ENCODE measurements at regions not wholly inside any gene's neighbourhood (a gene's known extent, or its start where the extent isn't known, plus 50 kb on each side); places are given as distances from the start of the nearest gene placed in this dataset.

DNA sequence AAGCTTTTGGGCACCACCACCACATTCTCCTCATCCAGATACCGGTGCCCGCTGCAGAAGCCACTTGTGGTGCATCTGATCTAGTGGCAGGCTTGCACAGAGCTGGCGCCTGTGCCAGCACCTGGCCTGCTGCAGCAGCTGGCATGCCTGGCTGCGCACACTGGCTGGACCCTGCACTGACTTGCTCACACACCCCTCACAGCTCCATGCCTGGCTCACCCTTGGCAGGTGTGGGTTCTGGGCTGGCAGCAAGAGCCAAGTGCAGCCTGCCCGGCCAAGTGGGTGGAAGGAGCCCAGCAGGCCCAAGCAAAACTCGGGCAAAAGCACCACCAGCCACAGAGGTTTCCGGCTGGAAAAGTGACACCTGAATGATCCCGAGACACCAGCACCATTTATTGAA is 315.7 kb upstream of the RRP15 start:
- no peak overlapping the region for H3K9ac ChIP-seq (ENCODE audit: extremely low read depth, low read length, poor library complexity, severe bottlenecking)
- H3K27ac ChIP-seq (ENCODE audit: low read depth, low read length) = no peak overlapping the region
- H3K36me3 ChIP-seq (ENCODE audit: control insufficient read depth, insufficient read depth, low read length) = no peaks in the 10 kb centered on the region
- Mint-ChIP-seq H3K27me3 (ENCODE audit: insufficient read depth) (no peaks in the 10 kb centered on the region), H3K4me3 (no peak overlapping the region), H3K4me1 (no peaks in the 10 kb centered on the region), H3K27ac (no peak overlapping the region), H3K36me3 (ENCODE audit: low read depth) (no peaks in the 10 kb centered on the region), H3K9me3 (peaks cover 9% of the 10 kb centered on the region)
- H3K4me3 ChIP-seq (ENCODE audit: low read length) = no peak overlapping the region
- H3K27me3 ChIP-seq (ENCODE audit: control insufficient read depth, insufficient read depth, low read length, poor library complexity, severe bottlenecking) = no peaks in the 10 kb centered on the region
- H3K4me1 ChIP-seq (ENCODE audit: control insufficient read depth, insufficient read depth, low read length) = no peaks in the 10 kb centered on the region
- WGBS, 2 experiments (ENCODE audit: insufficient coverage in 1 of 2, insufficient read length in 1 of 2) = 78 to 82% methylated on average over 6 to 8 of the region's 8 CpGs
- no peak for DNase-seq
- H3K9me3 ChIP-seq (ENCODE audit: control insufficient read depth, low read length) = no peaks in the 10 kb centered on the region
- TF ChIP-seq, protein P1, sequence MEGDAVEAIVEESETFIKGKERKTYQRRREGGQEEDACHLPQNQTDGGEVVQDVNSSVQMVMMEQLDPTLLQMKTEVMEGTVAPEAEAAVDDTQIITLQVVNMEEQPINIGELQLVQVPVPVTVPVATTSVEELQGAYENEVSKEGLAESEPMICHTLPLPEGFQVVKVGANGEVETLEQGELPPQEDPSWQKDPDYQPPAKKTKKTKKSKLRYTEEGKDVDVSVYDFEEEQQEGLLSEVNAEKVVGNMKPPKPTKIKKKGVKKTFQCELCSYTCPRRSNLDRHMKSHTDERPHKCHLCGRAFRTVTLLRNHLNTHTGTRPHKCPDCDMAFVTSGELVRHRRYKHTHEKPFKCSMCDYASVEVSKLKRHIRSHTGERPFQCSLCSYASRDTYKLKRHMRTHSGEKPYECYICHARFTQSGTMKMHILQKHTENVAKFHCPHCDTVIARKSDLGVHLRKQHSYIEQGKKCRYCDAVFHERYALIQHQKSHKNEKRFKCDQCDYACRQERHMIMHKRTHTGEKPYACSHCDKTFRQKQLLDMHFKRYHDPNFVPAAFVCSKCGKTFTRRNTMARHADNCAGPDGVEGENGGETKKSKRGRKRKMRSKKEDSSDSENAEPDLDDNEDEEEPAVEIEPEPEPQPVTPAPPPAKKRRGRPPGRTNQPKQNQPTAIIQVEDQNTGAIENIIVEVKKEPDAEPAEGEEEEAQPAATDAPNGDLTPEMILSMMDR (conservative IDR thresholded peaks at IDR 0.05) = no peak

DNA sequence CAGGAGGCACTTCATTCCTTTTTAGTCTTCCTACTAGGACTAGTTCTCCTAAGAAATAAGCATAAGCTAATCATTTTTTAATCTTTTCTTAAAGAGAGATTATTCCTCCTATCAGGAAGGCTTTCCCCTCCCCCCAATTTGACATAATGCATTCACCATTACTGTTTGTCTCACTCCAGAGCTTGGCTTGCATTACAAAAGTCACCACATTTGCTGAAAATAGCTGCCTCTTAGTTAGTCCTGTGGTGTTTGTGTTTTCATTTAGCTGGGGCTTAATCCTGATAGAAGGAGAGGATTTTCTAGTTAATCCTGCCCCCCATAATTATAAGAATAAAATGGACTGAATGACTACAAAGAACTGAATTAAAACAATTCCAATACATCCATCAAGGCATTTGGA is 307.1 kb upstream of the RRP15 start:
- H3K27ac ChIP-seq (ENCODE audit: low read depth, low read length) = no peak overlapping the region
- TF ChIP-seq, protein P1 (conservative IDR thresholded peaks at IDR 0.05) = no peak
- H3K27me3 ChIP-seq (ENCODE audit: control insufficient read depth, insufficient read depth, low read length, poor library complexity, severe bottlenecking) = no peaks in the 10 kb centered on the region
- DNase-seq = no peak
- H3K4me1 ChIP-seq (ENCODE audit: control insufficient read depth, insufficient read depth, low read length) = no peaks in the 10 kb centered on the region
- H3K27ac Mint-ChIP-seq = no peak overlapping the region
- H3K4me3 ChIP-seq (ENCODE audit: low read length) = no peak overlapping the region
- H3K9me3 Mint-ChIP-seq = no peaks in the 10 kb centered on the region
- H3K9ac ChIP-seq (ENCODE audit: extremely low read depth, low read length, poor library complexity, severe bottlenecking) = no peak overlapping the region
- H3K4me1 Mint-ChIP-seq = no peaks in the 10 kb centered on the region
- no peaks in the 10 kb centered on the region for H3K9me3 ChIP-seq (ENCODE audit: control insufficient read depth, low read length)
- H3K36me3 Mint-ChIP-seq (ENCODE audit: low read depth) = no peaks in the 10 kb centered on the region
- no peaks in the 10 kb centered on the region for H3K36me3 ChIP-seq (ENCODE audit: control insufficient read depth, insufficient read depth, low read length)
- H3K4me3 Mint-ChIP-seq = no peak overlapping the region
- no peaks in the 10 kb centered on the region for H3K27me3 Mint-ChIP-seq (ENCODE audit: insufficient read depth)

DNA sequence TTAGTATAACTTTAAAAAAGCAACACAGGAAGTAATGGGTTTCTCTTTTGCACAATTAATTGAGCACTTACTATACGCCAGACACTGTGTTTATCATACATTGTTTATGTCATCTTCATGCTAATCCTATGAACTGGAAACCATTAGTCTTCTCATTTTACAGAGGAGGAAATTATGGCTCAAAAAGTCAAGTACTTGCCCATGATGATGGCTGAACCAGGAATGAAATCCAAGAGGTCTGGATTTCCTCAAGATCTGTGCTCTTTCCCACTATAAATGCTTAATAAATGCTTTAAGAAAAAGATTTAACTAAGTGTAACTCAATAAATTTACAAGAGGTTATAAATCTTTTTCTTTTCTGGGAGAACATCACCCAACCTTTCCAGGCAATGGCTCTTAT is 303.7 kb upstream of the RRP15 start:
- no peaks in the 10 kb centered on the region for H3K27me3 Mint-ChIP-seq (ENCODE audit: insufficient read depth)

More for the DNA sequence above, 303.7 kb upstream of the RRP15 start:
- Histone ChIP-seq H3K27me3 (ENCODE audit: control insufficient read depth, insufficient read depth, low read length, poor library complexity, severe bottlenecking) (no peaks in the 10 kb centered on the region), H3K27ac (ENCODE audit: low read depth, low read length) (no peak overlapping the region), H3K4me3 (ENCODE audit: low read length) (no peak overlapping the region), H3K4me1 (ENCODE audit: control insufficient read depth, insufficient read depth, low read length) (no peaks in the 10 kb centered on the region), H3K9ac (ENCODE audit: extremely low read depth, low read length, poor library complexity, severe bottlenecking) (no peak overlapping the region), H3K36me3 (ENCODE audit: control insufficient read depth, insufficient read depth, low read length) (no peaks in the 10 kb centered on the region), H3K9me3 (ENCODE audit: control insufficient read depth, low read length) (no peaks in the 10 kb centered on the region)
- Mint-ChIP-seq H3K9me3 (no peaks in the 10 kb centered on the region), H3K4me1 (no peaks in the 10 kb centered on the region), H3K4me3 (no peak overlapping the region), H3K27ac (no peak overlapping the region), H3K36me3 (ENCODE audit: low read depth) (no peaks in the 10 kb centered on the region)
- 86% methylated on average over 1 of the region's 1 CpG; no CpG with 5 or more reads in 1 of the 2 experiments for WGBS, 2 experiments (ENCODE audit: insufficient coverage in 1 of 2, insufficient read length in 1 of 2)
- DNase-seq = no peak
- TF ChIP-seq, protein P1 (conservative IDR thresholded peaks at IDR 0.05) = no peak

Data from endodermal cell (in vitro differentiated cells).